ENCODE measurements at regions not wholly inside any gene's neighbourhood (a gene's known extent, or its start where the extent isn't known, plus 50 kb on each side); places are given as distances from the start of the nearest gene placed in this dataset.

GRCh38 chr20:2242678-2243077, 53.1 kb upstream of the TGM3 start:
- no peaks in the 10 kb centered on the region for H3K9me3 ChIP-seq
- TF ChIP-seq POLR2A (IDR thresholded peaks at IDR 0.05) (no peak), CTCF (IDR thresholded peaks at IDR 0.05 in 8 of 11, conservative IDR thresholded peaks at IDR 0.05 in 3 of 11) (no peak), POLR2AphosphoS5 (IDR thresholded peaks at IDR 0.05) (no peak)
- peaks cover 0 to 12% (median 1%) of the 10 kb centered on the region in 6 donors for H3K4me1 ChIP-seq
- WGBS, 5 donors: 75 to 87% (median 85%) methylated on average over 2 of the region's 2 CpGs
- intact Hi-C loops (cut with DNase I; ENCODE audit: low total_unique reads): no loop called here
- H3K27ac ChIP-seq: no peak overlapping the region
- DNase-seq: no peak
- no peaks in the 10 kb centered on the region for H3K36me3 ChIP-seq
- H3K27me3 ChIP-seq (replicated peaks in 1 of 7): peaks cover 0 to 15% (median 0%) of the 10 kb centered on the region in 7 donors
- no peak overlapping the region for H3K4me3 ChIP-seq

DNA sequence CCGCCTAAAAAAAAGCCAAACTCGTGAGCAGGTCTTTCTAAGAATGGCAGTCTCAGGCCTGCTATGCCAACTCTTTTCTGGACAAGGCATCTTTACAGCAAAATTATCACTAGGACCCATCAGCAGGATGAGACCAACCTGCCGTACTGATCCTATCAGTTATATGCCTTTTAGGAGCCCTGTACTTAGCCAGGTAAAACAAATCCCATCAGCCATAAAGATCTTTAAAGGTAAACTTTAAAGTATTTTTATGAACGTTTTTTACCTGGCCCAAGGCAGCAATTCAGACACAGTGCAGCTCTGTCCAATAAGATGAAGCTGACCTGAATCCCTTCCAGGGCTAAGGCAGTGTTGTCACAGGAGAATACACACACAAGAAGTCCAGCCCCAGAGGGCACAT, 51.3 kb upstream of the TGM3 start:
- DNase-seq: no peak
- 73 to 88% (median 83%) methylated on average over 4 of the region's 4 CpGs for WGBS, 5 donors
- intact Hi-C loops (cut with DNase I; ENCODE audit: low total_unique reads): no loop called here
- Histone ChIP-seq H3K27ac (no peak overlapping the region), H3K36me3 (no peaks in the 10 kb centered on the region), H3K9me3 (no peaks in the 10 kb centered on the region), H3K27me3 (replicated peaks in 1 of 7) (peaks cover 0 to 15% (median 0%) of the 10 kb centered on the region in 7 donors), H3K4me1 (peaks cover 0 to 7% (median 1%) of the 10 kb centered on the region in 6 donors), H3K4me3 (no peak overlapping the region)
- no peak for TF ChIP-seq POLR2AphosphoS5 (IDR thresholded peaks at IDR 0.05)
- TF ChIP-seq CTCF (IDR thresholded peaks at IDR 0.05 in 8 of 11, conservative IDR thresholded peaks at IDR 0.05 in 3 of 11): no peak
- no peak for TF ChIP-seq POLR2A (IDR thresholded peaks at IDR 0.05)

- 14 to 18% (median 16%) methylated on average over 6 of the region's 6 CpGs for WGBS, 5 donors
- intact Hi-C loops (cut with DNase I; ENCODE audit: low total_unique reads): no loop called here
- H3K4me1 ChIP-seq: peaks cover 0 to 7% (median 1%) of the 10 kb centered on the region in 6 donors
- DNase-seq: no peak
- H3K27me3 ChIP-seq (replicated peaks in 1 of 7): peaks cover 0 to 15% (median 0%) of the 10 kb centered on the region in 7 donors
- no peak overlapping the region for H3K4me3 ChIP-seq
- no peaks in the 10 kb centered on the region for H3K9me3 ChIP-seq
- TF ChIP-seq POLR2A (IDR thresholded peaks at IDR 0.05) (no peak), CTCF (IDR thresholded peaks at IDR 0.05 in 8 of 11, conservative IDR thresholded peaks at IDR 0.05 in 3 of 11) (no peak), POLR2AphosphoS5 (IDR thresholded peaks at IDR 0.05) (no peak)
- no peak overlapping the region for H3K27ac ChIP-seq
- H3K36me3 ChIP-seq: no peaks in the 10 kb centered on the region
Observed at GRCh38 chr20:2244993-2245392, 50.8 kb upstream of the TGM3 start.

GRCh38 chr20:2245637-2246036, 50.2 kb upstream of the TGM3 start:
- no peak for DNase-seq
- Histone ChIP-seq H3K9me3 (no peaks in the 10 kb centered on the region), H3K4me1 (peaks cover 0 to 7% (median 0%) of the 10 kb centered on the region in 6 donors), H3K27ac (no peak overlapping the region), H3K27me3 (replicated peaks in 1 of 7) (peaks cover 0 to 15% (median 0%) of the 10 kb centered on the region in 7 donors), H3K36me3 (no peaks in the 10 kb centered on the region), H3K4me3 (no peak overlapping the region)
- TF ChIP-seq CTCF (IDR thresholded peaks at IDR 0.05 in 8 of 11, conservative IDR thresholded peaks at IDR 0.05 in 3 of 11) (no peak), POLR2AphosphoS5 (IDR thresholded peaks at IDR 0.05) (no peak), POLR2A (IDR thresholded peaks at IDR 0.05) (no peak)
- WGBS, 5 donors: 14 to 36% (median 26%) methylated on average over 1 of the region's 1 CpG; no CpG with 5 or more reads in 1 of the 5 donors
- intact Hi-C loops (cut with DNase I; ENCODE audit: low total_unique reads): no loop called here

Measured in spleen (tissue), 11 donors.